Cardiac muscle cell (in vitro differentiated cells and primary cell): ENCODE measurements at regions not wholly inside any gene's neighbourhood (a gene's known extent, or its start where the extent isn't known, plus 50 kb on each side); places are given as distances from the start of the nearest gene placed in this dataset.

Source experiments
- DNase-seq, 2 donors: peaks; one replicate each; pipeline versions ENCODE4 v3.0.0 to v3.0.0-alpha.2; 2010 to 2017; ENCODE audit warnings: low read depth in 1 of 2, low spot score in 1 of 2
- H3K27ac ChIP-seq: fragments of 200-600 bp; sonication (generic); 2 replicates; pipeline ENCODE4 v1.5.1; 2016
- H3K27me3 ChIP-seq: fragments of 200-600 bp; sonication (generic); 2 replicates; pipeline ENCODE4 v1.6.0; 2016; ENCODE audit warnings: control low read depth
- H3K36me3 ChIP-seq: fragments of 200-600 bp; sonication (generic); 2 replicates; pipeline ENCODE4 v1.5.1; 2016; ENCODE audit warnings: control low read depth
- H3K4me1 ChIP-seq: fragments of 200-600 bp; sonication (generic); 2 replicates; pipeline ENCODE4 v1.8.1; 2017; ENCODE audit warnings: low read depth, mild to moderate bottlenecking, mixed run types
- H3K4me3 ChIP-seq: fragments of 200-600 bp; sonication (generic); 2 replicates; pipeline ENCODE4 v1.5.1; 2016; ENCODE audit warnings: mild to moderate bottlenecking
- H3K9me3 ChIP-seq: fragments of 200-600 bp; sonication (generic); 2 replicates; pipeline ENCODE4 v1.5.1; 2017; ENCODE audit warnings: low read depth, mild to moderate bottlenecking, control low read depth
- TF ChIP-seq, protein P1 (sequence below): IDR thresholded peaks from 2 replicates; pipeline ENCODE4 v1.5.1; 2012; ENCODE audit warnings: low read depth, mild to moderate bottlenecking, low read length

DNA sequence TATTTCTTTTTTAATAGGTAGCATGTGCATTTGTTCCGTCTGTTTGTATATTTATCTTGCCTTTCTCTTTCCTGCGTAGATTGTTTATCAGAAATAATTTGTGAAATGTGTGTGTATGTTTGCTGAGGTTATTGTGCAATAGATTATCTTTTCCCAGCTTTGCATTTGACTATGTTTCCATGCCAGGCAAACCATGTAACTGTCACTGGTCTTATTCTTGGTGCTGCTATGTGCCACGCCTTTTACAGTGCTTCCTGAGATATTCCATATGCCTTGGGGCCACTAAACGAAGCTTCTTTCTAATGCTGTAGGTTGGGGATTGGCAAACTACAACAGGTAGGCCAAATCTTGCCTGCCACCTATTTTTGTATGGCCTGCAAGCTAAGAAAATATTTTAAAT is 598.8 kb downstream of the PLPP3 start:
- H3K4me1 ChIP-seq, result no peaks in the 10 kb centered on the region
- H3K27ac ChIP-seq, result no peak overlapping the region
- no peaks in the 10 kb centered on the region for H3K36me3 ChIP-seq
- DNase-seq, result peak in 1 of 2 donors; percentile 40
- no peaks in the 10 kb centered on the region for H3K27me3 ChIP-seq
- TF ChIP-seq, protein P1, sequence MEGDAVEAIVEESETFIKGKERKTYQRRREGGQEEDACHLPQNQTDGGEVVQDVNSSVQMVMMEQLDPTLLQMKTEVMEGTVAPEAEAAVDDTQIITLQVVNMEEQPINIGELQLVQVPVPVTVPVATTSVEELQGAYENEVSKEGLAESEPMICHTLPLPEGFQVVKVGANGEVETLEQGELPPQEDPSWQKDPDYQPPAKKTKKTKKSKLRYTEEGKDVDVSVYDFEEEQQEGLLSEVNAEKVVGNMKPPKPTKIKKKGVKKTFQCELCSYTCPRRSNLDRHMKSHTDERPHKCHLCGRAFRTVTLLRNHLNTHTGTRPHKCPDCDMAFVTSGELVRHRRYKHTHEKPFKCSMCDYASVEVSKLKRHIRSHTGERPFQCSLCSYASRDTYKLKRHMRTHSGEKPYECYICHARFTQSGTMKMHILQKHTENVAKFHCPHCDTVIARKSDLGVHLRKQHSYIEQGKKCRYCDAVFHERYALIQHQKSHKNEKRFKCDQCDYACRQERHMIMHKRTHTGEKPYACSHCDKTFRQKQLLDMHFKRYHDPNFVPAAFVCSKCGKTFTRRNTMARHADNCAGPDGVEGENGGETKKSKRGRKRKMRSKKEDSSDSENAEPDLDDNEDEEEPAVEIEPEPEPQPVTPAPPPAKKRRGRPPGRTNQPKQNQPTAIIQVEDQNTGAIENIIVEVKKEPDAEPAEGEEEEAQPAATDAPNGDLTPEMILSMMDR, result no peak
- H3K9me3 ChIP-seq, result no peaks in the 10 kb centered on the region
- H3K4me3 ChIP-seq, result no peak overlapping the region

DNA sequence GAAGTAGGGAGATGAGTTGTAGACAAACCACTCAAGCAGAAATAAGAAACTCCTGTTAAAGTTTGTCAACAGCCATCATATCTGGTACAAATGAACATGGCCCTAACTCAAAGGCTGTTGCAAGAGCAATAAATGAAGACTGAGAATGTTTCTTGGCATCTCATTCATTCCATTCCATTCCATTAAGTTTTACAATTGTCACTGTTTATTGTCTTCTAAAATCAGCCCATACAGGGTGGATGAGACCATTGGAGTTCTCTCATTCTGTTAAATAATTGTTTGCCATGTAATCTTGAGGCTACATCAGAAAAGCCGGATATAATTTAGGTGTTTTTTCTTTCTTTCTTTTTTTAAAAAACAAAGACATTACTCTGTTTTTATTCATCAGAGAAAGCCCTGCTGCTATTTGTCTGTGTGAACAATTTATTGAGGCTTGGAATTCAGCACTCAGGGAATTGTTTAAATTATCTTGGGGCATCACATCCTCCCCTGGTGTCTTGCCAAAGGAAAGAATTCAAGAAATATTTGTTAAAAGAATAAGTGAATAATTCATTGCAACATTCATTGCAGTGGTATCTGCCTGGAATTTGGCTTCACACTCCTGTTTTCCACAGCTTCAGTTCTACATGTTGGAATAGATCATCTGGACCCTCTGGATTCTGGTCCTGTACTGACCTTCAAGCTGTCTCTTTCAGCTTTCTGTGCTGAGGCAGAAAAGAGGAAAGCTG is 604.5 kb downstream of the PLPP3 start:
- no peak overlapping the region for H3K27ac ChIP-seq
- H3K36me3 ChIP-seq, result no peaks in the 10 kb centered on the region
- peak in 1 of 2 donors; percentile 89 for DNase-seq
- TF ChIP-seq, protein P1, result no peak
- H3K9me3 ChIP-seq, result no peaks in the 10 kb centered on the region
- H3K4me3 ChIP-seq, result no peak overlapping the region
- no peaks in the 10 kb centered on the region for H3K4me1 ChIP-seq
- H3K27me3 ChIP-seq, result no peaks in the 10 kb centered on the region

DNA sequence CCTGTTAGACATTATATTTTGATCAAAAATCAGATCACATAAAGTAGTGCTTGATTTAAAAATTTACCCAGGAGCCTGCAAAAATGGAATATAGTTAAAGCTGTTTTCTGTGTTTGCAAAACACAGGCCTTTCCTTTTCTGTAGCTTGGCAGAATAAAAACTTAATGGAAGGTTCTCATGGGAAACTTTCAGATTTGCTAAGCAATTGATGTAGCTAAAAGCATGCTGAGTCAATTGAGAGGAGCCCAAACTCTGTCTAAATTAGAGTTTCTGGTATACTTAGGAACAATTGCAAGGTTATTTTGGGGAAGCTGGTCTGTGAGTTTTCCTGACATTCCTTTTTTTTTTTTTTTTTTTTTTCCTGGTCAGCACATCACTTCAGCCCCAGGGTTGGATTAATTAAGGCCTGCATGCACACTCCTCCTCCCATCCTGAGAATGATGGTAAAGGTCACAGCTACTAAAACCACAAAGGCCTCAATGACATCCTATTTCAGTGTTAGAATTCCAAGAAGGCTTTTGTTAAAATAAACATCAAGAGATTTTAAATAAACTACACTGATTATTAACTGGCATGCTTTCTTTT is 608.7 kb downstream of the PLPP3 start:
- peak in 1 of 2 donors; percentile 34 for DNase-seq
- Histone ChIP-seq H3K27me3 (no peaks in the 10 kb centered on the region), H3K27ac (no peak overlapping the region), H3K9me3 (no peaks in the 10 kb centered on the region), H3K4me1 (no peaks in the 10 kb centered on the region), H3K36me3 (no peaks in the 10 kb centered on the region), H3K4me3 (no peak overlapping the region)
- TF ChIP-seq, protein P1, result no peak

DNA sequence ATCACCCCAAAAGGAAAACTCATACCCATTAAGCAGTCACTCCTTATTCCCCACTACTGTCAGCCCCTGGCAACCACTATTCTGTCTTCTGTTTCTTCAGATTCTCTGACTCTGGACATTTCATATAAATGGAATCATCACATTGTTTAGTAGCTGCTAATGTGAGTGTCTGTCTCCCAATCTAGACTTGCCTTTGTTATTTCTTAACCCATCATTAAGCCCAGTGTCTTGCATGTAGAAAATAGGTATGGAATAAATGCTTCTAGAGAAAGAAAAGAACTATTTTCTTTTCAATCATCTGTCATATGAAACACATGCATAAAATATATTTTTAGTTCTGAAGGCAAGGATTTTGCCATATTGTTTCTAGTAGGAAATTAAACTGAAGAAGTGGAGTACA is 610.0 kb downstream of the PLPP3 start:
- no peak for DNase-seq
- Histone ChIP-seq H3K36me3 (no peaks in the 10 kb centered on the region), H3K9me3 (no peaks in the 10 kb centered on the region), H3K4me1 (peaks cover 2% of the 10 kb centered on the region), H3K27ac (no peak overlapping the region), H3K4me3 (no peak overlapping the region), H3K27me3 (no peaks in the 10 kb centered on the region)
- TF ChIP-seq, protein P1, result no peak

DNA sequence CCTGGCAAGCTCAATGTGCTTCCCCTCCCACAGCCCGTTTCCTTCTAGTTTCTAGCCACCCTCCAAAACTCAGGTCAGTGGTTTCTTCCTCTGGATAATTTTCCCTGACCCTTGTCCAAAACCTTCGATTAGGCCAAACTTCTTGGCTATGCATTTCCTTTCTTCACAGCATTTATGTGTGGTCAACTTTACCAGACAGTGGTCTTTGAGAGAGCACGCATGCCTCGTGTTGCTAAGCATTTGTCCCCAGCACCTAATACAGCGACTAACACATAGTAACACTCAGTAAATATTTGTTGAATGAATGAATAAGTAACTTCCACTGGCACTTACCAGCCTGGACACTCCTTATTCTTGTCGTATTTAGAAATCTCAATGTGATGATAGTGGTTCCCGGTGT is 610.7 kb downstream of the PLPP3 start:
- H3K9me3 ChIP-seq, result no peaks in the 10 kb centered on the region
- no peaks in the 10 kb centered on the region for H3K27me3 ChIP-seq
- DNase-seq, result no peak
- H3K4me1 ChIP-seq, result peaks cover 8% of the 10 kb centered on the region
- no peaks in the 10 kb centered on the region for H3K36me3 ChIP-seq
- H3K4me3 ChIP-seq, result no peak overlapping the region
- H3K27ac ChIP-seq, result no peak overlapping the region
- TF ChIP-seq, protein P1, result no peak
